Body of pancreas (tissue), 4 donors: ENCODE measurements at regions not wholly inside any gene's neighbourhood (a gene's known extent, or its start where the extent isn't known, plus 50 kb on each side); places are given as distances from the start of the nearest gene placed in this dataset.

Experiments
- ATAC-seq: fragments of 150-250 bp; one replicate; pipeline ENCODE4 v1.9.1; 2016
- DNase-seq, 4 donors: peaks; one replicate each; pipeline ENCODE4 v3.0.0-alpha.2; 2019
- H3K27ac ChIP-seq, 4 donors: fragments of 200-600 bp; sonication (generic); 1 replicate in 3 of 4; 2 replicates in 1 of 4; pipeline versions ENCODE4 v1.5.1 to v1.6.1; 2016 to 2019; ENCODE audit warnings: mild to moderate bottlenecking in 1 of 4, mixed read lengths in 1 of 4, moderate library complexity in 1 of 4
- H3K27me3 ChIP-seq, 2 donors: fragments of 200-600 bp; sonication (generic); one replicate each; pipeline ENCODE4 v1.6.0; 2016; ENCODE audit warnings: mild to moderate bottlenecking in 1 of 2
- H3K36me3 ChIP-seq, 2 donors: fragments of 200-600 bp; sonication (generic); replicated peaks in 1 of 2; 2 replicates each; pipeline ENCODE4 v1.5.1; 2016; ENCODE audit warnings: low read depth in 2 of 2; ENCODE audit not compliant: insufficient read depth in 1 of 2
- H3K4me1 ChIP-seq: fragments of 200-600 bp; sonication (generic); one replicate; pipeline ENCODE4 v1.6.0; 2016
- H3K4me3 ChIP-seq, 2 donors: fragments of 200-600 bp; sonication (generic); 1 replicate in 1 of 2; 2 replicates in 1 of 2; pipeline ENCODE4 v1.5.1; 2016 to 2019
- H3K9me3 ChIP-seq, 3 donors: fragments of 200-600 bp; sonication (generic); 1 replicate in 2 of 3; 2 replicates in 1 of 3; pipeline ENCODE4 v1.5.1; 2016
- CTCF ChIP-seq, 7 experiments: fragments of 450-650 bp in 4 of 7; fragments of 200-600 bp in 3 of 7; sonication (generic) in 3 of 7; IDR thresholded peaks; one replicate each; pipeline ENCODE4 v1.5.1; 2016 to 2019; ENCODE audit warnings: antibody characterized with exemption in 7 of 7
- POLR2A ChIP-seq, 3 donors: fragments of 450-650 bp; IDR thresholded peaks; one replicate each; pipeline ENCODE4 v1.6.1; 2016; ENCODE audit warnings: antibody characterized with exemption in 3 of 3, mild to moderate bottlenecking in 2 of 3
- WGBS, 2 donors: methylation state at CpG; one replicate each; pipeline ENCODE4 v1.1.5; 2017; 5-methylcytosine and 5-hydroxymethylcytosine counted together
- intact Hi-C: fragments of 100-400 bp; cut with DNase I; formaldehyde crosslinking; loops from one replicate; pipeline ENCODE4 v1.15.1; 2023

DNA sequence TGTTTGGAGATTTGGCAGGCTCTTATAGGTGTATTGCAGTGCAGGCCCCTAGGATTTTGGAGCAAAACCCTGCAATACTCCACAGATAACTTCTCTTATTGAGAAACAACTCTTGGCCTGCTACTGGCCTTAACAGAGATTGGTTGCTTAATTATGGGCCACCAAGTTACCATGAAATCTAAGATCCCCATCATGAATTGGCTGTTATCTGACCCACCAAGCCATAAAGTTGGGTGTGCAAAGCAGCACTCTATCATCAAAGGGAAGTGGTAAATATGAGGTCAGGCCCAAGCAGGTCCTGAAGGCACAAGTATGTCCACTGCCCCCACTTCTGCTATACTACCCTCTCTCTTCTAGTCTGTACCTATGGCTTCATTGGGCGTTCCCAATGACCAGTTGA is 130.0 kb upstream of the TNFSF4 start:
- no peak for ATAC-seq

DNA sequence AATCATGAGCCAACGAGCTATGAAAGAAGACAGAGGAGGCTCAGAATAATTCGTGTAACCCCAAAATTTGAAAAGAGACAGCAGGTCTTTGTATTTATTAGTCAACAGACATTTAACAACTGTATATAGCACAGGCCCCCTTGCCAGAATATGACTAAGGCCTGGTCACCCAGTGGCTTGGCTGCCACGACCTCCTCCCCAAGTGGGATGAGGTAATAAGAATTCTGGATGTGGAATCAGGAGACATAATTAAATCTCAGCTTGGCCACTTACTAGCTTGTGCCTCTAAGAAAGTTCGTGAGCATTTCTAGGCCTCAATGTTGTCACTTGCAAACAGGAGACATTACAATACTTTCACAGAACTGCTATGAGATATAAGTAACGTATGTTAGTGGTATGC is 134.2 kb upstream of the TNFSF4 start:
- Histone ChIP-seq H3K4me3 (no peak overlapping the region), H3K27me3 (no peaks in the 10 kb centered on the region), H3K36me3 (no peaks in the 10 kb centered on the region), H3K4me1 (no peaks in the 10 kb centered on the region), H3K27ac (no peak overlapping the region), H3K9me3 (no peaks in the 10 kb centered on the region)
- no peak for TF ChIP-seq POLR2A (IDR thresholded peaks at IDR 0.05)
- TF ChIP-seq CTCF (IDR thresholded peaks at IDR 0.05) = no peak
- 49 to 63% methylated on average over 5 of the region's 5 CpGs for WGBS, 2 donors
- intact Hi-C loops = no loop called here
- DNase-seq = peak in 1 of 4 donors; percentile 7
- ATAC-seq = no peak

More for the DNA sequence above, 130.0 kb upstream of the TNFSF4 start:
- DNase-seq = no peak
- Histone ChIP-seq H3K36me3 (no peaks in the 10 kb centered on the region), H3K27me3 (no peaks in the 10 kb centered on the region), H3K4me3 (no peak overlapping the region), H3K27ac (no peak overlapping the region), H3K4me1 (no peaks in the 10 kb centered on the region), H3K9me3 (no peaks in the 10 kb centered on the region)
- WGBS, 2 donors = 87 to 100% methylated on average over 1 of the region's 1 CpG
- intact Hi-C loops = no loop called here
- TF ChIP-seq POLR2A (IDR thresholded peaks at IDR 0.05) (no peak), CTCF (IDR thresholded peaks at IDR 0.05) (no peak)

DNA sequence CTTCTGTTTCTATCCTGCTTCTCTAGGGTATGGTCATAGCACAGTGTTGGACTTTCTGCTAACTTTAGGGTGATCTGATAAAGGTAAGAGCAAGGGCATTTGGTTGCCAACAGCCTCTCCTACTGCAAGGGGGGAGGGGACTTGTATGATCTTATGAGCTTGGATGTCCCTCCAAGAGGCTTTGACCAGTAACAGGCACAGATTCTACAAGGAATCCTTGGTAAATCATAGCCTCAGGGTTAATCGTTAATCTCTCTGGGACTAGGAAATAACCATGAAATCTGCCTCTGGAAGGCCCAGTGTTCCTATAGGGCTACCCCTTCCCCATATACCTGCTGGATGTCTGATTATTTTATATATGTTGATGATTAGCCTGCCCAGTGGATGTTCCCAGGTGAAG is 134.8 kb upstream of the TNFSF4 start:
- TF ChIP-seq POLR2A (IDR thresholded peaks at IDR 0.05) (no peak), CTCF (IDR thresholded peaks at IDR 0.05) (no peak)
- H3K9me3 ChIP-seq = no peaks in the 10 kb centered on the region
- no peak for ATAC-seq
- no peaks in the 10 kb centered on the region for H3K4me1 ChIP-seq
- 84 to 100% methylated on average over 1 of the region's 1 CpG for WGBS, 2 donors
- no peak overlapping the region for H3K27ac ChIP-seq
- H3K27me3 ChIP-seq = no peaks in the 10 kb centered on the region
- H3K4me3 ChIP-seq = no peak overlapping the region
- intact Hi-C loops = no loop called here
- no peak for DNase-seq
- no peaks in the 10 kb centered on the region for H3K36me3 ChIP-seq

DNA sequence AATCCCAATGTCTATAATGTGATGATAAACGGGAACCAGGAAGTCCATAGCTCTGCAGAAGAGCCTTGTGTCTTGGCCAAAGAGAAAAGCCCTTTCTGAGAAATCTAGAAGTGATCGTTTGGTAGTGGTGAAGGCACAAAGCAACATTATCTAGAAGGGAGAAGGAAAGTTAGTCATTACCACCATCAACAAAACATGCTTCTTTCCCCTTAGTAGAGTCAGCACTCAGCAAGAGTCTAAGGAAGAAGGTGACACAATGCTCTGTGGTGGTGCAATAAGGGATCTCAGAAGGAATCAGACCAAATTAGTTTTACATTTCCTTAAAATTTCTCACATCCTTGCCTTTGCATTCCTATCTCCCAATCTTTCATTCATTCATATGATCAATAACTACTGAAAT is 134.4 kb upstream of the PRDX6 start:
- H3K4me3 ChIP-seq = no peak overlapping the region
- no peak for TF ChIP-seq POLR2A (IDR thresholded peaks at IDR 0.05)
- no peak for TF ChIP-seq CTCF (IDR thresholded peaks at IDR 0.05)
- DNase-seq = no peak
- no peaks in the 10 kb centered on the region for H3K9me3 ChIP-seq
- no peaks in the 10 kb centered on the region for H3K27me3 ChIP-seq
- H3K4me1 ChIP-seq = no peaks in the 10 kb centered on the region
- no peak overlapping the region for H3K27ac ChIP-seq
- intact Hi-C loops = no loop called here
- ATAC-seq = no peak
- no peaks in the 10 kb centered on the region for H3K36me3 ChIP-seq
- WGBS, 2 donors = 79 to 81% methylated on average over 2 of the region's 2 CpGs

DNA sequence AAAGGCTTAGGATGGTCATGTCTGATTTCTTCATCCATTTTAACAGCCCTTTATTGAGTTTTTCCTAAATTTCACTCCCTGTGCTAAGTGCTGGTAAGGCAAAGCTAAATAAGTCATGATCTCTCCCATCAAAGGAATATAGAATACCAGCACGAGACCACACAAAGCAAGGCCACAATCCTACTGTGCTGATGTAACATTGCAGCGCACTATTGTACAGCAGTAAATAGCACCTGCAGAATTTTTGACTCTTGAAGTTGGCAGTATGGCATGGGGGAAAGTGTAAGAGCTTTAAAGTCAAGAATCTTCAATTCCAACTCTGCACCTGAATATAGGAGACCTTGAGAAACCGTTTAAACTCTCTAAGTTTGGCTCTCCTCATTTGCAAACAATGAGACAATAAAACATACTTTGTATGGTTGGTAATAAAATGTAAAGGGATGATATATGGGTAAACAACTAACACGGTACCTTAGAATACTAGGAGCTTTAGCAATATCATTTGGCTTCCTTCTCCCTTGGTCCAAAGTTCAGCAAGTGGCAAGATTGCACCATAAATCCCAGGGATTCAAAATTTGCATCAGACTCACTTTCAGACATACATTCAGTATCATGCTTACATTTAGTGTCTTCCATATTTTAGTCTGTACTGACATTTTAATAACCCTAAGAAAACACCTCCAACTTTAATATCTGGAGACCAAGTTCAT is 132.9 kb upstream of the PRDX6 start:
- no peak overlapping the region for H3K4me3 ChIP-seq
- intact Hi-C loops = no loop called here
- DNase-seq (no peak), ATAC-seq (no peak)
- TF ChIP-seq POLR2A (IDR thresholded peaks at IDR 0.05) = no peak
- TF ChIP-seq CTCF (IDR thresholded peaks at IDR 0.05) = no peak
- H3K9me3 ChIP-seq = no peaks in the 10 kb centered on the region
- H3K27me3 ChIP-seq = no peaks in the 10 kb centered on the region
- no peaks in the 10 kb centered on the region for H3K36me3 ChIP-seq
- H3K4me1 ChIP-seq = no peaks in the 10 kb centered on the region
- H3K27ac ChIP-seq = no peak overlapping the region
- WGBS, 2 donors = 76 to 79% methylated on average over 4 of the region's 4 CpGs
